CD4-positive, alpha-beta T cell (primary cell): ENCODE measurements at regions not wholly inside any gene's neighbourhood (a gene's known extent, or its start where the extent isn't known, plus 50 kb on each side); places are given as distances from the start of the nearest gene placed in this dataset.
"Not testable (repeated sequence)": the region's sequence is repeated elsewhere in the genome, so short reads cannot be mapped to it uniquely, and the experiment has no call there.

ENCODE experiments used
- ATAC-seq: fragments of 200-7000 bp; cut with Tn5 transposase; one replicate; pipeline ENCODE4 v1.10.0; 2022; ENCODE audit warnings: mild to moderate bottlenecking; ENCODE audit not compliant: poor library complexity
- CTCF ChIA-PET: fragments of 350-600 bp; sonication (Branson Sonifier 250); formaldehyde crosslinking; loops from one replicate; lab custom pipeline; 2021; ENCODE audit warnings: antibody characterized with exemption, inconsistent platforms; lab: Charles Lee
- POLR2A ChIA-PET: fragments of 350-600 bp; sonication (Branson Sonifier 250); formaldehyde crosslinking; loops from one replicate; lab custom pipeline; 2021; ENCODE audit warnings: antibody characterized with exemption, inconsistent platforms; lab: Charles Lee
- DNase-seq, 14 experiments: peaks; one replicate each; pipeline ENCODE4 v3.0.0-alpha.2; 2013 to 2020; ENCODE audit warnings: mixed read lengths in 2 of 14
- H3K27ac ChIP-seq, 2 donors: one replicate each; pipeline versions ENCODE4 v1.5.1 to v1.7.0; 2013; ENCODE audit warnings: low read length in 2 of 2, low read depth in 1 of 2, mild to moderate bottlenecking in 1 of 2
- H3K27me3 ChIP-seq, 2 experiments: 1 replicate in 1 of 2; 2 replicates in 1 of 2; pipeline versions ENCODE4 v1.6.1 to v1.7.0; 2013; ENCODE audit warnings: low read length in 2 of 2, control low read depth in 1 of 2, mild to moderate bottlenecking in 1 of 2, moderate library complexity in 1 of 2; ENCODE audit not compliant: insufficient read depth in 2 of 2, control insufficient read depth in 1 of 2
- H3K36me3 ChIP-seq: one replicate; pipeline ENCODE4 v1.6.1; 2013; ENCODE audit warnings: low read length, control low read depth; ENCODE audit not compliant: insufficient read depth
- H3K4me1 ChIP-seq: one replicate; pipeline ENCODE4 v1.6.1; 2013; ENCODE audit warnings: low read length, control low read depth; ENCODE audit not compliant: insufficient read depth
- H3K4me3 ChIP-seq: one replicate; pipeline ENCODE4 v1.5.1; 2013; ENCODE audit warnings: mild to moderate bottlenecking, low read length, moderate library complexity
- H3K9me3 ChIP-seq, 2 experiments: 1 replicate in 1 of 2; 2 replicates in 1 of 2; pipeline versions ENCODE4 v1.6.1 to v1.7.0; 2013; ENCODE audit warnings: low read length in 2 of 2, mild to moderate bottlenecking in 2 of 2, control low read depth in 1 of 2, moderate library complexity in 1 of 2; ENCODE audit not compliant: control insufficient read depth in 1 of 2, insufficient read depth in 1 of 2
- H3K27ac Mint-ChIP-seq: one replicate; pipeline ENCODE4 v1.8.0; 2020; ENCODE audit warnings: mixed read lengths
- H3K27me3 Mint-ChIP-seq: one replicate; pipeline ENCODE4 v1.8.0; 2021; ENCODE audit warnings: mixed read lengths
- H3K36me3 Mint-ChIP-seq: one replicate; pipeline ENCODE4 v1.8.0; 2021; ENCODE audit warnings: low read depth, mixed read lengths
- H3K4me1 Mint-ChIP-seq: one replicate; pipeline ENCODE4 v1.8.0; 2021; ENCODE audit warnings: low read depth, mixed read lengths
- H3K4me3 Mint-ChIP-seq: one replicate; pipeline ENCODE4 v1.8.0; 2020; ENCODE audit warnings: mild to moderate bottlenecking, mixed read lengths
- H3K9me3 Mint-ChIP-seq: one replicate; pipeline ENCODE4 v1.8.0; 2020; ENCODE audit warnings: mixed read lengths
- intact Hi-C, 2 experiments: fragments of 100-400 bp; cut with DNase I in 1 of 2; cut with micrococcal nuclease in 1 of 2; formaldehyde crosslinking; loops; one replicate each; pipeline versions ENCODE4 v1.15.1 to v1.9.0; 2023 to 2025; cut with DNase I, micrococcal nuclease
- TF ChIP-seq, protein P1 (sequence below): fragments of 200-600 bp; IDR thresholded peaks from one replicate; pipeline ENCODE4 v1.8.0; 2022; ENCODE audit warnings: antibody characterized with exemption, mild to moderate bottlenecking

DNA sequence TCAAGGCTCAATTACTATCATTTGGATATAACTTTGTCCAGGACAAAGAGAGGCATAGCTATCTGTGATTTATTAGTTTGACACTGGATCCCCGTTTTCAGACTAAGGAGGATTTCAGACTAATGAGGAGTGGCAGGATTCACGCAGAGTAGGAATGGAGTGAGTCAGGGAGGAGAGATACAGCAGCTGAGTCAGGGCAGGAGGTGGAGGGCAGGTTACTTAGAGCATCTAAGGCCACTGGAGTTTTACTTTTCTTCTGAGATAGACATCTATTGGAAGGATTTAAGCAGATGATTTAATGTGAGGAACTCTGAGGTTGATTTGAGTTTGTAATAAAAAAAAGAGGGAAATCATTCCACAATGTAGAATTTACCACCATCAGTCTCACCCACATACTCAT, 110.6 kb downstream of the RPIA start:
- H3K27ac Mint-ChIP-seq = not testable (repeated sequence)

DNA sequence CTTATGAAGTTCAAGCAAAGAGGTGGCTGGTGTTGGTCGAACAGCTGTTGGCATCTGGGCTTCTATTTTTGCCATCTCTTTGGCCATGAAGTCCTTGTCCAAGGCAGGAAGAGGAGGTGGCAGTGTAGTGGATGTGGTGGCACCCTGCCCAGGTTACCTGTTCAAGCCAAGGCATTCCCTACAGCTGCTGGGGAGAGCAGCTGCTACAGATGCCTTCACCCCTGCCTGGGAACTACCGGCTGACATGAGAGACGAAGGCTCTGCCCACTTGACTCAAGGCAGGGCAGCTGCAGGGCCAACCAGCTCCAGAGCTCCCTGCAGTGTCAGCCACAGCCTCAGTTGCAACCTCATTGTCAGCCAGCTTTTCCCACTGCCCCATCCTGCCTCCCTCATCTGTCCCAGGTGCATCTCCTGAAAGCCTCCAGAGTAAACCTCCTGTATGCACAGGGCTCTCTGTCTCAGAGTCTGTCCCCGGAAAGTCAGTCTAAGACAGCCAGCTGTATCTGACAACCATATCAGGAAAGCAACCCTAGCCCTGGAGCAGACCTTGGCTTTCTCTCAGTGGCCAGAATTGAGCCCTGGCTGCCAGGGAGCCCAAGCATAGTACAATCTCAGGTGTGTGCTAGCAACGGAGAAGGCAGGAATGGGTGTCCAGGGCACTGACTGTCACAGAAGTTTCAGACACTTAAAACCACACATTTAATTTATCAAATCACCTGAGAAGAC, 115.9 kb downstream of the RPIA start:
- H3K4me3 ChIP-seq = no peak overlapping the region
- TF ChIP-seq, protein P1, sequence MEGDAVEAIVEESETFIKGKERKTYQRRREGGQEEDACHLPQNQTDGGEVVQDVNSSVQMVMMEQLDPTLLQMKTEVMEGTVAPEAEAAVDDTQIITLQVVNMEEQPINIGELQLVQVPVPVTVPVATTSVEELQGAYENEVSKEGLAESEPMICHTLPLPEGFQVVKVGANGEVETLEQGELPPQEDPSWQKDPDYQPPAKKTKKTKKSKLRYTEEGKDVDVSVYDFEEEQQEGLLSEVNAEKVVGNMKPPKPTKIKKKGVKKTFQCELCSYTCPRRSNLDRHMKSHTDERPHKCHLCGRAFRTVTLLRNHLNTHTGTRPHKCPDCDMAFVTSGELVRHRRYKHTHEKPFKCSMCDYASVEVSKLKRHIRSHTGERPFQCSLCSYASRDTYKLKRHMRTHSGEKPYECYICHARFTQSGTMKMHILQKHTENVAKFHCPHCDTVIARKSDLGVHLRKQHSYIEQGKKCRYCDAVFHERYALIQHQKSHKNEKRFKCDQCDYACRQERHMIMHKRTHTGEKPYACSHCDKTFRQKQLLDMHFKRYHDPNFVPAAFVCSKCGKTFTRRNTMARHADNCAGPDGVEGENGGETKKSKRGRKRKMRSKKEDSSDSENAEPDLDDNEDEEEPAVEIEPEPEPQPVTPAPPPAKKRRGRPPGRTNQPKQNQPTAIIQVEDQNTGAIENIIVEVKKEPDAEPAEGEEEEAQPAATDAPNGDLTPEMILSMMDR = no peak
- Mint-ChIP-seq H3K27me3 (peaks cover 12% of the 10 kb centered on the region), H3K4me1 (no peaks in the 10 kb centered on the region), H3K9me3 (no peaks in the 10 kb centered on the region), H3K36me3 (no peaks in the 10 kb centered on the region), H3K4me3 (no peak overlapping the region), H3K27ac (no peak overlapping the region)
- H3K9me3 ChIP-seq = peaks cover 0 to 9% of the 10 kb centered on the region in 2 experiments
- CTCF ChIA-PET = no interaction called here
- H3K36me3 ChIP-seq = no peaks in the 10 kb centered on the region
- no peaks in the 10 kb centered on the region for H3K4me1 ChIP-seq
- intact Hi-C loops = no loop called here
- DNase-seq (no peak), ATAC-seq (no peak)
- POLR2A ChIA-PET = interaction anchor here (0.6 kb wide), 1 partner anchor 64 kb away, joined by 3 read pairs; no protein-coding TSS in a partner anchor
- H3K27me3 ChIP-seq = no peaks in the 10 kb centered on the region
- H3K27ac ChIP-seq = no peak overlapping the region

More for the DNA sequence above, 110.6 kb downstream of the RPIA start:
- H3K9me3 Mint-ChIP-seq, H3K4me3 Mint-ChIP-seq, H3K4me1 ChIP-seq, H3K36me3 ChIP-seq, H3K27ac ChIP-seq, CTCF ChIA-PET, DNase-seq, H3K9me3 ChIP-seq, H3K4me3 ChIP-seq, ATAC-seq, intact Hi-C loops, H3K4me1 Mint-ChIP-seq, H3K27me3 ChIP-seq, H3K36me3 Mint-ChIP-seq, POLR2A ChIA-PET: not testable (repeated sequence)
- H3K27me3 Mint-ChIP-seq = peaks cover 16% of the 10 kb centered on the region

DNA sequence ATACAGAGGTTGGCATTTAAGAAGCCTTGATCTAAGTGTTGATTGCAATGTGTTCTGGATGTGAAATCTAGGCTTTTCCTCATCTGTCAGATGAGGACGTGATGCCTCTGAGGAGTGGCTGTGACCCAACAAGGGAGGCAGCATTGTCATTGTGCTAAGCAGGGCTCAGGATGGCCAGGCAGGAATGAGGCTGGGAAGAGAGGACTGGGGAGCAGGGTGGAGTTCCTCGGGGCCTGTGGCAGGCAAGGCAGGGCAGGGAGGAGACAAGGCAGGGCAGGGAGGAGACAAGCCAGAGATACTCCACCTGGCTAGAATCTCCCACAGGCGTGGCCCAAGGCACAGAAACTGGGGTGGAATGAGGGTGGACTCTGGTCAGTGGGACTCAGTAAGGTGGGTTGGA, 116.6 kb downstream of the RPIA start:
- TF ChIP-seq, protein P1 = no peak
- no peaks in the 10 kb centered on the region for H3K27me3 ChIP-seq
- H3K9me3 Mint-ChIP-seq = no peaks in the 10 kb centered on the region
- ChIA-PET CTCF (no interaction called here), POLR2A (no interaction called here)
- no peaks in the 10 kb centered on the region for H3K36me3 Mint-ChIP-seq
- no peak overlapping the region for H3K27ac Mint-ChIP-seq
- no peaks in the 10 kb centered on the region for H3K4me1 Mint-ChIP-seq
- peaks cover 0 to 15% of the 10 kb centered on the region in 2 experiments for H3K9me3 ChIP-seq
- no peaks in the 10 kb centered on the region for H3K36me3 ChIP-seq
- ATAC-seq (no peak), DNase-seq (no peak)
- no peak overlapping the region for H3K27ac ChIP-seq
- H3K27me3 Mint-ChIP-seq = peaks cover 12% of the 10 kb centered on the region
- H3K4me3 Mint-ChIP-seq = no peak overlapping the region
- intact Hi-C loops = no loop called here
- no peaks in the 10 kb centered on the region for H3K4me1 ChIP-seq
- H3K4me3 ChIP-seq = no peak overlapping the region

DNA sequence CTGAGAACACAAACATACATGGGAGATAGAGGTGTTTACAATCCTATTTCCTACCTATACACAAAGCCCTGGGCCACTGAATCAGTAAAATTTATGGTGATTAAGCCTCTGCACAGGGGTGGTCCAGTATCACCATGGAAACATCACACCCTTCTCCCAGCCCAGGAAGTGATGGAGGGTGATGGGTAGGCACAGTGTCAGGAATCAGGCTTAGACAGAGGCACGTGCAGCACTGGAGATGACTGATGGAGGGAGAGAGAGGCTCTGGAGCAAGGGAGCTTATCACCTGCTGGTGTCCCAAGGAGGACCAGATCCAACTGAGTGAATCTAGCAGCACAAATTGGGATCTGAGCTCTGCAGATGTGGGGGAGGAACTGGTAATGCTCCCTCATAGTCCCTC, 117.2 kb downstream of the RPIA start:
- no peak overlapping the region for H3K4me3 Mint-ChIP-seq
- POLR2A ChIA-PET = no interaction called here
- H3K4me3 ChIP-seq = no peak overlapping the region

More for the DNA sequence above, 117.2 kb downstream of the RPIA start:
- intact Hi-C loops = no loop called here
- DNase-seq (no peak), ATAC-seq (no peak)
- H3K36me3 Mint-ChIP-seq = no peaks in the 10 kb centered on the region
- H3K4me1 ChIP-seq = no peaks in the 10 kb centered on the region
- H3K27me3 Mint-ChIP-seq = peaks cover 12% of the 10 kb centered on the region
- no peak overlapping the region for H3K27ac Mint-ChIP-seq
- no peaks in the 10 kb centered on the region for H3K36me3 ChIP-seq
- H3K4me1 Mint-ChIP-seq = no peaks in the 10 kb centered on the region
- H3K27me3 ChIP-seq = no peaks in the 10 kb centered on the region
- peaks cover 0 to 18% of the 10 kb centered on the region in 2 experiments for H3K9me3 ChIP-seq
- no peaks in the 10 kb centered on the region for H3K9me3 Mint-ChIP-seq
- no peak overlapping the region for H3K27ac ChIP-seq
- CTCF ChIA-PET = no interaction called here
- TF ChIP-seq, protein P1 = no peak
